ENCODE measurements at regions not wholly inside any gene's neighbourhood (a gene's known extent, or its start where the extent isn't known, plus 50 kb on each side); places are given as distances from the start of the nearest gene placed in this dataset.

DNA sequence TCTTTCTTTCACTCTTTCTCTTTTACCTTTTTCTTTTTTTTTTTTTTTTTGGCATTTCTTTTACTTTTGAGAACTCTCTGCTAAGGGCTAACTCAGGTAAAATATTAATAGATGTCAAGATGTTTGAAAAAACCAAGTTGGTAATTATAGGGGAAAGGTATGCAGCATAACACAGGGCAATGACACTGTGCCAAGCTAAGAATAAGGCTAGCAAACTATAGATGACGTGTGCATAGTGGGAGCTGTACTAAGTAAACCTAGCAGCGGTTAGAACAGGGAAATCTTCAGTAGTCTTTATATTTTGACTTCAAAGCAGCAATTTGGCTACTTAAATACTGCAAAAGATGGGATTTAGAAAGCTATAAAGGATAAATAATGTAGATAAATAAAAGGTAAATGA lies 415.4 kb upstream of the RGPD4 start:
- H3K4me3 ChIP-seq (ENCODE audit: control extremely low read depth in 1 of 5, extremely low read depth in 1 of 5, insufficient read depth in 1 of 5, low read depth in 2 of 5, low read length in 4 of 5), result no peak overlapping the region
- Mint-ChIP-seq H3K27me3 (no peaks in the 10 kb centered on the region), H3K4me1 (no peaks in the 10 kb centered on the region), H3K4me3 (no peak overlapping the region), H3K27ac (no peak overlapping the region), H3K9me3 (ENCODE audit: insufficient read depth) (peaks cover 2% of the 10 kb centered on the region)
- intact Hi-C loops (cut with micrococcal nuclease), result no loop called here
- no peak overlapping the region for H2AFZ ChIP-seq (ENCODE audit: insufficient read depth, low read depth, low read length, poor library complexity, severe bottlenecking)
- no peaks in the 10 kb centered on the region for H4K20me1 ChIP-seq (ENCODE audit: control insufficient read depth, insufficient read depth, low read length, poor library complexity, severe bottlenecking)
- H3K36me3 ChIP-seq (replicated peaks in 1 of 2; ENCODE audit: control extremely low read depth in 1 of 2, control insufficient read depth in 1 of 2, extremely low read depth in 1 of 2, insufficient read depth in 2 of 2, low read length in 1 of 2), result no peaks in the 10 kb centered on the region
- H3K4me1 ChIP-seq (ENCODE audit: control insufficient read depth in 2 of 2, insufficient read depth in 2 of 2, low read length in 2 of 2), result no peaks in the 10 kb centered on the region
- DNase-seq (no peak), ATAC-seq (ENCODE audit: low read depth) (no peak)
- H3K9ac ChIP-seq (ENCODE audit: low read length), result no peak overlapping the region
- POLR2A ChIA-PET, result no interaction called here
- H3K79me2 ChIP-seq (ENCODE audit: control insufficient read depth, insufficient read depth, low read length), result no peaks in the 10 kb centered on the region
- no peak overlapping the region for H3K27ac ChIP-seq (ENCODE audit: low read length in 2 of 2)
- no peaks in the 10 kb centered on the region for H3K9me3 ChIP-seq (ENCODE audit: control extremely low read depth in 1 of 3, control insufficient read depth in 2 of 3, insufficient read depth in 1 of 3, low read length in 2 of 3)
- no peak overlapping the region for H3K4me2 ChIP-seq (replicated peaks; ENCODE audit: low read depth, low read length, poor library complexity, severe bottlenecking)
- CTCF ChIA-PET, result no interaction called here
- no peaks in the 10 kb centered on the region for H3K27me3 ChIP-seq (replicated peaks in 1 of 4; ENCODE audit: control extremely low read depth in 1 of 4, control insufficient read depth in 3 of 4, insufficient read depth in 4 of 4, low read length in 3 of 4)
- WGBS (ENCODE audit: insufficient coverage), result 88% methylated on average over 1 of the region's 2 CpGs
- TF ChIP-seq EZH2 (IDR thresholded peaks at IDR 0.05; ENCODE audit: borderline replicate concordance, insufficient read depth, low read depth, low read length, poor library complexity, severe bottlenecking), result no peak
- TF ChIP-seq, protein P1, sequence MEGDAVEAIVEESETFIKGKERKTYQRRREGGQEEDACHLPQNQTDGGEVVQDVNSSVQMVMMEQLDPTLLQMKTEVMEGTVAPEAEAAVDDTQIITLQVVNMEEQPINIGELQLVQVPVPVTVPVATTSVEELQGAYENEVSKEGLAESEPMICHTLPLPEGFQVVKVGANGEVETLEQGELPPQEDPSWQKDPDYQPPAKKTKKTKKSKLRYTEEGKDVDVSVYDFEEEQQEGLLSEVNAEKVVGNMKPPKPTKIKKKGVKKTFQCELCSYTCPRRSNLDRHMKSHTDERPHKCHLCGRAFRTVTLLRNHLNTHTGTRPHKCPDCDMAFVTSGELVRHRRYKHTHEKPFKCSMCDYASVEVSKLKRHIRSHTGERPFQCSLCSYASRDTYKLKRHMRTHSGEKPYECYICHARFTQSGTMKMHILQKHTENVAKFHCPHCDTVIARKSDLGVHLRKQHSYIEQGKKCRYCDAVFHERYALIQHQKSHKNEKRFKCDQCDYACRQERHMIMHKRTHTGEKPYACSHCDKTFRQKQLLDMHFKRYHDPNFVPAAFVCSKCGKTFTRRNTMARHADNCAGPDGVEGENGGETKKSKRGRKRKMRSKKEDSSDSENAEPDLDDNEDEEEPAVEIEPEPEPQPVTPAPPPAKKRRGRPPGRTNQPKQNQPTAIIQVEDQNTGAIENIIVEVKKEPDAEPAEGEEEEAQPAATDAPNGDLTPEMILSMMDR (IDR thresholded peaks at IDR 0.05), result no peak

DNA sequence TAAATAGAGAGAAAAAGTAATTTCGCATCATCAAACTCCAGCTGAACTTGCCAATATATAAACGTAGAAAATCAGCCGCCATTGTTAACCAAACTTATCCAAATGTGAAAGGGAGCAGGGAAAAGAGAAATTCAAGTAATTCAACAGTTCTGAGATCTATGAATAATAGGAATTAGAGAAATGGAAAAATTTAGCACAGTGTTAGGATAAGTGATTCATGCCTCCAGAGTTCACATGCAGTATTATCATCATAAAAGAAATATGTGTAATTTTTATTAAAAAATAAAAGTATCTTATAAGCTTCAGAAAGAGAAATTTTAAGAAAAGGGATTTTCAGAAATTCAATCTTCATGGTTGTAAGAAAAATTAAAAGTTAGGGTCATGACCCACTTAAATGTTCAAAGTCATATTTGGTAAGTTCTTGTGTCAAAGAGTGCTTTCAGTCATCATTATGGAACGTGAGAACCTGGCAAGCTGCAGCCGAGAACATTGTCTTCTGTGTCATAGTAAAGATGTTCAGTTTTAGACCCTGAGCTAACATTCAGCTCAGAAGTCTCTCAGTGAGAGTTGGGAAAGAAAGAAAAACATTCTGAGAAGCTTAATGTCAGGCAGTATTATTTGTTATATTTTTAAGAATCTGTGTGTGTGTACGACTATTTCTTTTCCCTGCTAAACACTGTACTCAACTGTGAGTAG lies 414.3 kb upstream of the RGPD4 start:
- Histone ChIP-seq H3K9ac (ENCODE audit: low read length) (no peak overlapping the region), H4K20me1 (ENCODE audit: control insufficient read depth, insufficient read depth, low read length, poor library complexity, severe bottlenecking) (no peaks in the 10 kb centered on the region), H3K4me1 (ENCODE audit: control insufficient read depth in 2 of 2, insufficient read depth in 2 of 2, low read length in 2 of 2) (no peaks in the 10 kb centered on the region), H3K27me3 (replicated peaks in 1 of 4; ENCODE audit: control extremely low read depth in 1 of 4, control insufficient read depth in 3 of 4, insufficient read depth in 4 of 4, low read length in 3 of 4) (no peaks in the 10 kb centered on the region), H3K79me2 (ENCODE audit: control insufficient read depth, insufficient read depth, low read length) (no peaks in the 10 kb centered on the region), H2AFZ (ENCODE audit: insufficient read depth, low read depth, low read length, poor library complexity, severe bottlenecking) (no peak overlapping the region), H3K4me2 (replicated peaks; ENCODE audit: low read depth, low read length, poor library complexity, severe bottlenecking) (no peak overlapping the region), H3K9me3 (ENCODE audit: control extremely low read depth in 1 of 3, control insufficient read depth in 2 of 3, insufficient read depth in 1 of 3, low read length in 2 of 3) (no peaks in the 10 kb centered on the region), H3K4me3 (ENCODE audit: control extremely low read depth in 1 of 5, extremely low read depth in 1 of 5, insufficient read depth in 1 of 5, low read depth in 2 of 5, low read length in 4 of 5) (no peak overlapping the region), H3K36me3 (replicated peaks in 1 of 2; ENCODE audit: control extremely low read depth in 1 of 2, control insufficient read depth in 1 of 2, extremely low read depth in 1 of 2, insufficient read depth in 2 of 2, low read length in 1 of 2) (no peaks in the 10 kb centered on the region), H3K27ac (ENCODE audit: low read length in 2 of 2) (no peak overlapping the region)
- peaks cover 2% of the 10 kb centered on the region for H3K9me3 Mint-ChIP-seq (ENCODE audit: insufficient read depth)
- no peaks in the 10 kb centered on the region for H3K27me3 Mint-ChIP-seq
- intact Hi-C loops (cut with micrococcal nuclease), result no loop called here
- DNase-seq (no peak), ATAC-seq (ENCODE audit: low read depth) (no peak)
- H3K4me1 Mint-ChIP-seq, result no peaks in the 10 kb centered on the region
- WGBS (ENCODE audit: insufficient coverage), result 96% methylated on average over 2 of the region's 6 CpGs
- POLR2A ChIA-PET, result no interaction called here
- TF ChIP-seq, protein P1 (IDR thresholded peaks at IDR 0.05), result no peak
- no peak for TF ChIP-seq EZH2 (IDR thresholded peaks at IDR 0.05; ENCODE audit: borderline replicate concordance, insufficient read depth, low read depth, low read length, poor library complexity, severe bottlenecking)
- H3K4me3 Mint-ChIP-seq, result no peak overlapping the region
- CTCF ChIA-PET, result no interaction called here
- no peak overlapping the region for H3K27ac Mint-ChIP-seq

Data from B cell (primary cell).